RWPE1 (cell line): ENCODE measurements at regions not wholly inside any gene's neighbourhood (a gene's known extent, or its start where the extent isn't known, plus 50 kb on each side); places are given as distances from the start of the nearest gene placed in this dataset.

Source experiments
- CTCF ChIA-PET: fragments of 350-600 bp; sonication (Branson Sonifier 250); formaldehyde crosslinking; extraction: SDS; loops from one replicate; lab custom pipeline; 2021; lab: Yijun Ruan, JAX
- POLR2A ChIA-PET: fragments of 400-600 bp; formaldehyde crosslinking; extraction: SDS; loops from one replicate; lab custom pipeline; 2020; ENCODE audit warnings: antibody characterized with exemption; ENCODE audit not compliant: low non-redundant PET; lab: Yijun Ruan, JAX
- DNase-seq: peaks from one replicate; pipeline ENCODE4 v3.0.0; 2012; ENCODE audit warnings: low spot score
- H3K27ac ChIP-seq: fragments of 450-650 bp; 2 replicates; pipeline ENCODE4 v1.5.1; 2017
- TF ChIP-seq, protein P1 (sequence below): fragments of 450-650 bp; conservative IDR thresholded peaks from 2 replicates; pipeline ENCODE4 v1.5.1; 2017; ENCODE audit warnings: low read depth, mild to moderate bottlenecking

DNA sequence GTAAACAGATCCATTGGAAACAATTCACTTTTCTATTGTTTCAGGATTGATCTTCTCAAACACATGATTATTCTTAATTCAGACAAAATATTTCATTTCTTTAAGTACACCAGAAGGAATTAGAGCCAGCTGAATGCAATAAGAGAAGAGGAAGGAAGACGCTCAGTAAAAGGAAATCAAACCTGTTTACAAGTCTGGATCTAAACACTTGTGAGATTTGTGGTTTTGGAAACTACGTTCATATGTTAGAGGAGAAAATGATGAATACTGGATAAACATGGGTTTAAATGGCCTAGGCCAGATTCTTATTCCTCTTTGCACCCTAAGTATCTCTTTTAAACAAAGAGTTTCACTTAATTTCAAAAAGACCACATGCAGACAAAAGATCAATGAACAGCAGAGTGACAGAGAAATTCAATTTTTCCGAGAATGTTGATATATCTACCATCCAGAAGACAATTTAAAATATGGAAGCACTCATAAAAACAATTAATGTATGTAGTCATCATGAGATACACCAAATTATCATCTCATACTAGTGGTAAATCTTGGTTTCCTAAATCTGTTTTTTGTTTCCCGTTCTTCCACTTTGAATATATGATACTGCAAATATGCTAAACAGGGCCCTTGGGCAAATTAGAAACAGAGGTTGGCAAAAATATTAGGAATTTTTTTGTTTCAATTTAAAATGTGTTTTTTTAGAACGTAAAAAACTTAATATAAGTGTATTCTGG is 703.5 kb upstream of the CITED2 start:
- H3K27ac ChIP-seq = no peak overlapping the region
- TF ChIP-seq, protein P1, sequence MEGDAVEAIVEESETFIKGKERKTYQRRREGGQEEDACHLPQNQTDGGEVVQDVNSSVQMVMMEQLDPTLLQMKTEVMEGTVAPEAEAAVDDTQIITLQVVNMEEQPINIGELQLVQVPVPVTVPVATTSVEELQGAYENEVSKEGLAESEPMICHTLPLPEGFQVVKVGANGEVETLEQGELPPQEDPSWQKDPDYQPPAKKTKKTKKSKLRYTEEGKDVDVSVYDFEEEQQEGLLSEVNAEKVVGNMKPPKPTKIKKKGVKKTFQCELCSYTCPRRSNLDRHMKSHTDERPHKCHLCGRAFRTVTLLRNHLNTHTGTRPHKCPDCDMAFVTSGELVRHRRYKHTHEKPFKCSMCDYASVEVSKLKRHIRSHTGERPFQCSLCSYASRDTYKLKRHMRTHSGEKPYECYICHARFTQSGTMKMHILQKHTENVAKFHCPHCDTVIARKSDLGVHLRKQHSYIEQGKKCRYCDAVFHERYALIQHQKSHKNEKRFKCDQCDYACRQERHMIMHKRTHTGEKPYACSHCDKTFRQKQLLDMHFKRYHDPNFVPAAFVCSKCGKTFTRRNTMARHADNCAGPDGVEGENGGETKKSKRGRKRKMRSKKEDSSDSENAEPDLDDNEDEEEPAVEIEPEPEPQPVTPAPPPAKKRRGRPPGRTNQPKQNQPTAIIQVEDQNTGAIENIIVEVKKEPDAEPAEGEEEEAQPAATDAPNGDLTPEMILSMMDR = no peak
- CTCF ChIA-PET = interaction anchor here (0.6 kb wide), 1 partner anchor 109 kb away, joined by 3 read pairs; no protein-coding TSS in a partner anchor
- no peak for DNase-seq
- POLR2A ChIA-PET = no interaction called here

DNA sequence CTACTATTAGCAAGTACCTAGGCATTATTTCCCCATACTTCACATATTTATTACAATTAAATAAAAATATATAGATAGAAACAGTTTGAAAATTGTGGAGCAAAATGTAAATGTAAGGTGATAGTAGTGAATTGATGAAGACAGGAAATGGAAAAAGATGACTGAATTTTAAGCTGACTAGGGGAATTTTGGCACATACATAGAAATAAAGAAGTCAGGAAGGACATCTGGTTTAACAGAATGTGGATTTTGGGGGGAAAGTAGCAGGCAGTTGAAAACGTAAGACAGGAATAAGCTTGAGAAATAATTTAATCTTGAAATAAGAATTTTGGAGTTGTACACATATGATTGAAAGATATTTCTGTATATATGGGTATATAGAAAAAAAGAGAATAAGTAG is 701.7 kb upstream of the CITED2 start:
- ChIA-PET CTCF (no interaction called here), POLR2A (no interaction called here)
- no peak overlapping the region for H3K27ac ChIP-seq
- TF ChIP-seq, protein P1 = no peak
- no peak for DNase-seq

DNA sequence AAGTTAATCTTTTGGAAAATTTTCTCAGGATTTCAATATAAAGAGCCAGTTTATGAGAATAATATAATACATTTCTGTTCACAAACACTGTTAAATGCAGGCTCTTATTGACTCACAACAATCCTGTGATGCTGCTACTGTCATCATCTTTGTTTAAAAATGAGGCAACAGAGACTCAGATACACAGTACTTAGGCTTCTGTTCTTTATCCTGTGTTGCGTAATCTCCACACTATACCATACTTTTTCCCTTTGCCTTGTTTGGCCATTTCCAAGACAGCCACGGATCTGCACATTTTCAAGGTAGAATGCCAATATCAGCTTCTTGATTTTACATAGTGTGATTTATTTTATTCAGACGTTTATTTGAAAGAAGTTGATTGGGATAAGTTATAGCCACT is 699.0 kb upstream of the CITED2 start:
- TF ChIP-seq, protein P1 = no peak
- no peak overlapping the region for H3K27ac ChIP-seq
- no peak for DNase-seq
- ChIA-PET POLR2A (no interaction called here), CTCF (no interaction called here)

DNA sequence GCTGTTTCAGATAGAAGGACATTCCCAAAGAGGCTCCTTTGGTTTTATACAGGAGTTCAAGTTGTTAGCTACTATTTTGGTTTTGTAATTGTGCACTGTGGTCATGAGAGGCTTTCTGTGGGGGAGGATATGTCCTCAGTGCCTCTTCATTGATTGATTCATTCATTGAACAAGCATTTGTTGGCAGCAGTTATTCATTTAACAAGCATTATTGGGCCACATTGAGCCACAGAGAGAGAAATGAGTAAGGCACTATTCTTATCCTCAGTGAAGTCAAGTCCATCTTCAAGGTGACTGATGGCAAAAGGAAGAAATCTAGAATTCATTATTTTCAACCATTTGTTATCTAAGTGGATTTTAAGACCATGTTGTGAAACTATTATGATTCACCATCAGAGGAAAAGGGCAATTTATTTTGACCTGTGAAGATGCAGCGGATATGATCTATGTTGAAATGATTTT is 697.2 kb upstream of the CITED2 start:
- ChIA-PET POLR2A (no interaction called here), CTCF (no interaction called here)
- TF ChIP-seq, protein P1 = no peak
- H3K27ac ChIP-seq = no peak overlapping the region
- no peak for DNase-seq

DNA sequence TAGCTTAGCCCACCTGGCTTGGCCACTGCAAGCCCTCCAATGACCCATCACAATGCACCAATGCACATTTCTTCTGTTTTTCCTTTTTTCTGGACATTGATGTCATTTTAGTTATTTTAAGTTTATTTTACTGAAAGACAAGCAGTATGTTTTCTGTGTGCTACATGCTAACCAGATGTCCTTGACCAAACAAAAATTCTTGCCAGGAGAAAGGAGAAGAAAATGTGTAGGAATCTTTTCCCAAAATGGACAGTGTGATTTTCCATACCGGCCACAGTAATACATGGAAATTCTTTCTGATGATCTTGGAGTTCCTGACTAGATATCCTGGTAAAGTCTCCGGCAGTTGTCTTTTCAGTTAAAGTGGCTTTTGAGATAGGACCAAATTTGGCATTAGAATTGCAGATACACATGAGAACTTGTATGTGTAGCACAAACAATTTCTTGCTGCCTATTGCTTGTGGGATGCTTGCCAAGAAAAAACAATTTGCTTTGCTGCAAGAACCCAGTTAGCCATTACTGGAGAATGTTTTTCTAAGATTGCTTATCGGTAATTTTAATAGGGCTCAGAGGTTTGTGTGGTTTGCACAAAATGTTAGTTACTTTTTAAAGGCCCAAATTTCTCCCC is 696.5 kb upstream of the CITED2 start:
- CTCF ChIA-PET = no interaction called here
- DNase-seq = no peak
- POLR2A ChIA-PET = no interaction called here
- TF ChIP-seq, protein P1 = no peak
- no peak overlapping the region for H3K27ac ChIP-seq

DNA sequence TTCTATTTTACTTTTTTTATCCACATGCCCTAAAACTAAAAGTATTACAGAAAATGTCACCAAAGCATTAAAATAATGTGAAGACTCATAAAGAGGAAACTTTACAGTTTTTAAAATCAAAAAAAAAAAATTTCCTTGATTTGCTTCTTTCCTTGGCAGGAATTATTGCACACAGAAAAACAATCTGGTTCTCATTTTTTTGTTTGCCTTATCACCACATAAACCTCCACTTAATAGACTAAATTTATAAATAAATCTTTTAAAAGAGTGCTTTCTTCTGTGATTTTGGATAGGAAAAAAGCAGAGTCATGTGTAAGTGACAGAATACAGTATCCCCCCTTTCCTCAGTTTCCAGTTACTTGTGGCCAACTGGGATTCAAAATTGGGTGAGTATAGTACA is 695.1 kb upstream of the CITED2 start:
- no peak overlapping the region for H3K27ac ChIP-seq
- no peak for DNase-seq
- ChIA-PET POLR2A (no interaction called here), CTCF (no interaction called here)
- TF ChIP-seq, protein P1 = no peak
